ENCODE measurements at regions not wholly inside any gene's neighbourhood (a gene's known extent, or its start where the extent isn't known, plus 50 kb on each side); places are given as distances from the start of the nearest gene placed in this dataset.

DNA sequence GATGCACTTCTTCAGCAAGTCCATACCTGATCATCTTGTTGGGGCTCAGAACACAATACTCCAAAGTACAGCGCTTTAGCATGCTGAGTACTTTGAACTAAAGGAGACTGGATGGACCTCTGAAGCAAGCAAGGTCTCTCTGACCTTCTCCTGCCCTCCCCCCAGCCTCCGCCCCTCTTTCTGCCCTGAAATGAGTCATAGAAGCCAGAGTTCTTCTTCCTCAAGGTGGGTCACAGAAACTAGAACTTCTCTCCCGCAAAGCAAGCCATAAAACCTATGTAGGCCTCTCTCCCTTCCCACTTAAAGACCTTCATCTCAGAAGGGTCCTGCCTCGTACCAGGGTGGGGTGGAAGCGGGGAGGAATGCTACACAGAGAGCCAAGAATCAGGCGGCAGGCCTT, 230.5 kb upstream of the PROK2 start:
- Mint-ChIP-seq H3K4me3 (no peak overlapping the region), H3K27ac (no peak overlapping the region), H3K9me3 (no peaks in the 10 kb centered on the region), H3K27me3 (peaks cover 2% of the 10 kb centered on the region), H3K4me1 (no peaks in the 10 kb centered on the region), H3K36me3 (ENCODE audit: low read depth) (no peaks in the 10 kb centered on the region)
- intact Hi-C loops (cut with micrococcal nuclease): no loop called here
- no peak for TF ChIP-seq CTCF (IDR thresholded peaks at IDR 0.05)
- DNase-seq (no peak), ATAC-seq (ENCODE audit: low read depth) (no peak)
- ChIA-PET POLR2A (no interaction called here), CTCF (no interaction called here)

DNA sequence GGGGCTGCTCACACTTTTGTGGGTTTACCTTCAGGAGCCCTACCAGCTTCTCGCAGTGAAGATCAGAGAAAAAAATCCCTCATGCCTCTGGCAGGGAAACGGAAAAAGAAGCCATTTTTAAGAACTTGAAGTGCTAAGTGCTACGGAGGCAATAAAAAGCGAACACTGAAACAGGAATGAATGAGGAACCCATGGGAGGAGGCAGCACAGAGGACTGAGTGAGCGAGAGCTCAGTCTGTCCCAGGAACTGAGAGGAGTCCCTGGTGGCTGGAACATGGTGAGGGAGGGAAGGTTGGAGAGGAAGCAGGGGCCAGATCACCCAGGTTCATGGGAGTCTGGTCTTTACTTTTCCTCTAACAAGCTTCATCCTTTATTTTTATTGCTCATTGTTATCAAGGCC, 228.1 kb upstream of the PROK2 start:
- no peak for ATAC-seq (ENCODE audit: low read depth)
- H3K27me3 Mint-ChIP-seq: peaks cover 2% of the 10 kb centered on the region
- no peaks in the 10 kb centered on the region for H3K36me3 Mint-ChIP-seq (ENCODE audit: low read depth)
- DNase-seq: no peak
- peaks cover 2% of the 10 kb centered on the region for H3K4me1 Mint-ChIP-seq
- ChIA-PET CTCF (no interaction called here), POLR2A (interaction anchor here (0.7 kb wide), 1 partner anchor 266 kb away, joined by 5 read pairs; no protein-coding TSS in a partner anchor)
- intact Hi-C loops (cut with micrococcal nuclease): no loop called here
- H3K9me3 Mint-ChIP-seq: no peaks in the 10 kb centered on the region
- TF ChIP-seq CTCF (IDR thresholded peaks at IDR 0.05): no peak
- H3K4me3 Mint-ChIP-seq: no peak overlapping the region
- H3K27ac Mint-ChIP-seq: no peak overlapping the region

- intact Hi-C loops (cut with micrococcal nuclease): no loop called here
Observed at GRCh38 chr3:72012363-72012762, 227.4 kb upstream of the PROK2 start.

GRCh38 chr3:72011485-72011884, 226.5 kb upstream of the PROK2 start:
- Mint-ChIP-seq H3K27ac (no peak overlapping the region), H3K36me3 (ENCODE audit: low read depth) (no peaks in the 10 kb centered on the region), H3K4me3 (no peak overlapping the region), H3K27me3 (peaks cover 2% of the 10 kb centered on the region), H3K4me1 (peaks cover 2% of the 10 kb centered on the region), H3K9me3 (no peaks in the 10 kb centered on the region)
- no peak for TF ChIP-seq CTCF (IDR thresholded peaks at IDR 0.05)
- DNase-seq: no peak
- ChIA-PET CTCF (no interaction called here), POLR2A (no interaction called here)
- intact Hi-C loops (cut with micrococcal nuclease): no loop called here
- ATAC-seq (ENCODE audit: low read depth): no peak

More at GRCh38 chr3:72012363-72012762, 227.4 kb upstream of the PROK2 start:
- ChIA-PET CTCF (no interaction called here), POLR2A (no interaction called here)
- peaks cover 2% of the 10 kb centered on the region for H3K27me3 Mint-ChIP-seq
- no peak overlapping the region for H3K27ac Mint-ChIP-seq
- no peaks in the 10 kb centered on the region for H3K9me3 Mint-ChIP-seq
- TF ChIP-seq CTCF (IDR thresholded peaks at IDR 0.05): no peak
- no peak overlapping the region for H3K4me3 Mint-ChIP-seq
- peaks cover 2% of the 10 kb centered on the region for H3K4me1 Mint-ChIP-seq
- no peaks in the 10 kb centered on the region for H3K36me3 Mint-ChIP-seq (ENCODE audit: low read depth)
- DNase-seq: no peak
- no peak for ATAC-seq (ENCODE audit: low read depth)

- peaks cover 2% of the 10 kb centered on the region for H3K27me3 Mint-ChIP-seq
- H3K9me3 Mint-ChIP-seq: no peaks in the 10 kb centered on the region
- no peak overlapping the region for H3K27ac Mint-ChIP-seq
- ATAC-seq (ENCODE audit: low read depth): no peak
- peaks cover 2% of the 10 kb centered on the region for H3K4me1 Mint-ChIP-seq
- H3K4me3 Mint-ChIP-seq: no peak overlapping the region
- TF ChIP-seq CTCF (IDR thresholded peaks at IDR 0.05): no peak
- ChIA-PET CTCF (no interaction called here), POLR2A (no interaction called here)
- DNase-seq: no peak
- H3K36me3 Mint-ChIP-seq (ENCODE audit: low read depth): no peaks in the 10 kb centered on the region
- intact Hi-C loops (cut with micrococcal nuclease): no loop called here
Observed at GRCh38 chr3:72009851-72010443, 225.0 kb upstream of the PROK2 start.
